OCI-LY1 (cell line): ENCODE measurements at regions not wholly inside any gene's neighbourhood (a gene's known extent, or its start where the extent isn't known, plus 50 kb on each side); places are given as distances from the start of the nearest gene placed in this dataset.

Experiments used
- CTCF ChIP-seq: fragments of 200-600 bp; sonication (generic), shearing (Covaris generic); IDR thresholded peaks from 2 replicates; pipeline ENCODE4 v1.5.1; 2017; ENCODE audit warnings: mild to moderate bottlenecking, antibody characterized with exemption, low read length, moderate library complexity, mixed read lengths
- EZH2 ChIP-seq: fragments of 200-600 bp; sonication (generic), shearing (Covaris generic); IDR thresholded peaks from 2 replicates; pipeline ENCODE4 v1.8.0; 2017; ENCODE audit warnings: borderline replicate concordance, mixed run types, mild to moderate bottlenecking, antibody characterized with exemption, low read length, moderate library complexity, mixed read lengths

- TF ChIP-seq CTCF (no peak), EZH2 (no peak)
Observed at GRCh38 chr5:30604648-30605262, 588.7 kb upstream of the CDH6 start.
